ENCODE measurements at regions not wholly inside any gene's neighbourhood (a gene's known extent, or its start where the extent isn't known, plus 50 kb on each side); places are given as distances from the start of the nearest gene placed in this dataset.

GRCh38 chr3:145620002-145620401 is 541.0 kb downstream of the PLOD2 start:
- no peak for ATAC-seq
- H3K27ac ChIP-seq, result no peak overlapping the region
- no peak for DNase-seq
- H3K27me3 ChIP-seq (ENCODE audit: low read depth), result no peaks in the 10 kb centered on the region
- no peak overlapping the region for H3K4me3 ChIP-seq
- TF ChIP-seq, protein P1, sequence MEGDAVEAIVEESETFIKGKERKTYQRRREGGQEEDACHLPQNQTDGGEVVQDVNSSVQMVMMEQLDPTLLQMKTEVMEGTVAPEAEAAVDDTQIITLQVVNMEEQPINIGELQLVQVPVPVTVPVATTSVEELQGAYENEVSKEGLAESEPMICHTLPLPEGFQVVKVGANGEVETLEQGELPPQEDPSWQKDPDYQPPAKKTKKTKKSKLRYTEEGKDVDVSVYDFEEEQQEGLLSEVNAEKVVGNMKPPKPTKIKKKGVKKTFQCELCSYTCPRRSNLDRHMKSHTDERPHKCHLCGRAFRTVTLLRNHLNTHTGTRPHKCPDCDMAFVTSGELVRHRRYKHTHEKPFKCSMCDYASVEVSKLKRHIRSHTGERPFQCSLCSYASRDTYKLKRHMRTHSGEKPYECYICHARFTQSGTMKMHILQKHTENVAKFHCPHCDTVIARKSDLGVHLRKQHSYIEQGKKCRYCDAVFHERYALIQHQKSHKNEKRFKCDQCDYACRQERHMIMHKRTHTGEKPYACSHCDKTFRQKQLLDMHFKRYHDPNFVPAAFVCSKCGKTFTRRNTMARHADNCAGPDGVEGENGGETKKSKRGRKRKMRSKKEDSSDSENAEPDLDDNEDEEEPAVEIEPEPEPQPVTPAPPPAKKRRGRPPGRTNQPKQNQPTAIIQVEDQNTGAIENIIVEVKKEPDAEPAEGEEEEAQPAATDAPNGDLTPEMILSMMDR (IDR thresholded peaks at IDR 0.05), result no peak
- H3K4me1 ChIP-seq, result no peaks in the 10 kb centered on the region
- intact Hi-C loops (cut with DNase I), result no loop called here
- H3K36me3 ChIP-seq, result no peaks in the 10 kb centered on the region
- no peaks in the 10 kb centered on the region for H3K9me3 ChIP-seq

DNA sequence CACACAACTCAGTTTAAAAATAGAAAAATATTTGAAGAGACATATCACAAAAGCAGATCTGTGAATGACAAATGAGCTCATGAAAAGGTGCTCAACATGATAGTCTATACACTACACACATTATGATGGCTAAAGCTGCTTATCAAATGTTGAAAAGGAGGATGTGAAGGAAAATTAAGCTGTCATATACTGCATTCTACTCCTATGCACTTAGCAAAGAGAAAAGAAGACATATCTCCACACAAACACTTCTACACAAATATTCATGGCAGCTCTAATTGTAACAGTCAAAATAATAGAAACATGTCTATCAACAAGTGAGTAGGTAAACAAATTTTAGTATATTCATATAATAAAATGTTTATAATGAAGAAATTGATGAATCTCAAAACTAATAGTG is 540.5 kb downstream of the PLOD2 start:
- Histone ChIP-seq H3K36me3 (no peaks in the 10 kb centered on the region), H3K4me3 (no peak overlapping the region), H3K27ac (no peak overlapping the region), H3K9me3 (no peaks in the 10 kb centered on the region), H3K27me3 (ENCODE audit: low read depth) (no peaks in the 10 kb centered on the region), H3K4me1 (no peaks in the 10 kb centered on the region)
- intact Hi-C loops (cut with DNase I), result no loop called here
- no peak for DNase-seq
- TF ChIP-seq, protein P1 (IDR thresholded peaks at IDR 0.05), result no peak
- ATAC-seq, result no peak

- Histone ChIP-seq H3K4me1 (no peaks in the 10 kb centered on the region), H3K4me3 (no peak overlapping the region), H3K27me3 (ENCODE audit: low read depth) (no peaks in the 10 kb centered on the region), H3K9me3 (no peaks in the 10 kb centered on the region), H3K27ac (no peak overlapping the region), H3K36me3 (no peaks in the 10 kb centered on the region)
- ATAC-seq, result no peak
- no peak for DNase-seq
- TF ChIP-seq, protein P1 (IDR thresholded peaks at IDR 0.05), result no peak
- intact Hi-C loops (cut with DNase I), result no loop called here
These were observed 537.6 kb downstream of the PLOD2 start for GRCh38 chr3:145623349-145623748.

- no peak overlapping the region for H3K4me3 ChIP-seq
- no peak overlapping the region for H3K27ac ChIP-seq
- TF ChIP-seq, protein P1 (IDR thresholded peaks at IDR 0.05), result no peak
- intact Hi-C loops (cut with DNase I), result no loop called here
- H3K36me3 ChIP-seq, result no peaks in the 10 kb centered on the region
- ATAC-seq (no peak), DNase-seq (no peak)
- peaks cover 16% of the 10 kb centered on the region for H3K9me3 ChIP-seq
- H3K4me1 ChIP-seq, result no peaks in the 10 kb centered on the region
- no peaks in the 10 kb centered on the region for H3K27me3 ChIP-seq (ENCODE audit: low read depth)
These were observed 532.8 kb downstream of the PLOD2 start for GRCh38 chr3:145628211-145628610.

DNA sequence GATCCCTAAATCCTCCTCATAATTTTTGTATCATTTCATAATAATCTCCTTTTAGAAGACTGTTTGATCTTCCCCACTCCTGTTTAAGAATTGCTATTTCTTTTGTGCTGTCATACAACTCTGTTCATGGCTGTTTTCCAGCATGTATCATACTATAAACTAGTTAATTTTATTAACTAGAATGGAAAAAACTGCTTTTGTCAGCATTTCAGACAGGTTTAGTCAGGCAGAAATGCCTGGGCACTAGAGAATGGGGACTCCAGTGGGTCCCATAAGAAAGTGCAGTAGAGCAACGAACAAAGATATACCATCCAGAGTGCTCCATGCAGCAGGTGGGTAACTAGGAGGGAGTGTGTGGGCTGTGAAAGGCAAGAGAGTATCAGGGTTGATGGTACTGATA is 523.9 kb downstream of the PLOD2 start:
- Histone ChIP-seq H3K4me1 (no peaks in the 10 kb centered on the region), H3K36me3 (no peaks in the 10 kb centered on the region), H3K9me3 (peaks cover 2% of the 10 kb centered on the region), H3K4me3 (no peak overlapping the region), H3K27me3 (ENCODE audit: low read depth) (no peaks in the 10 kb centered on the region), H3K27ac (no peak overlapping the region)
- no peak for DNase-seq
- intact Hi-C loops (cut with DNase I), result no loop called here
- ATAC-seq, result no peak
- TF ChIP-seq, protein P1 (IDR thresholded peaks at IDR 0.05), result no peak

All from lower lobe of right lung (tissue), 2 donors.